Endodermal cell (in vitro differentiated cells): ENCODE measurements at regions not wholly inside any gene's neighbourhood (a gene's known extent, or its start where the extent isn't known, plus 50 kb on each side); places are given as distances from the start of the nearest gene placed in this dataset.

Experiments used
- DNase-seq: peaks from one replicate; pipeline ENCODE4 v3.0.0-alpha.2; 2017
- H3K27ac ChIP-seq: 2 replicates; pipeline ENCODE4 v1.5.1; 2013; ENCODE audit warnings: mild to moderate bottlenecking, low read depth, low read length, moderate library complexity
- H3K27me3 ChIP-seq: 2 replicates; pipeline ENCODE4 v1.6.1; 2013; ENCODE audit warnings: mild to moderate bottlenecking, low read length, moderate library complexity; ENCODE audit not compliant: insufficient read depth, control insufficient read depth, poor library complexity, severe bottlenecking
- H3K36me3 ChIP-seq: 2 replicates; pipeline ENCODE4 v1.7.0; 2013; ENCODE audit warnings: mild to moderate bottlenecking, low read length, moderate library complexity; ENCODE audit not compliant: control insufficient read depth, insufficient read depth
- H3K4me1 ChIP-seq: one replicate; pipeline ENCODE4 v1.7.0; 2013; ENCODE audit warnings: low read length; ENCODE audit not compliant: control insufficient read depth, insufficient read depth
- H3K4me3 ChIP-seq: 2 replicates; pipeline ENCODE4 v1.5.1; 2013; ENCODE audit warnings: mild to moderate bottlenecking, low read length, moderate library complexity
- H3K9ac ChIP-seq: 2 replicates; pipeline ENCODE4 v1.6.1; 2013; ENCODE audit warnings: mild to moderate bottlenecking, low read length, moderate library complexity; ENCODE audit not compliant: poor library complexity, severe bottlenecking; ENCODE audit errors: extremely low read depth
- H3K9me3 ChIP-seq: 2 replicates; pipeline ENCODE4 v1.6.1; 2013; ENCODE audit warnings: mild to moderate bottlenecking, low read length, moderate library complexity; ENCODE audit not compliant: control insufficient read depth
- H3K27ac Mint-ChIP-seq: 2 replicates; pipeline ENCODE4 v1.8.0; 2020; ENCODE audit warnings: mixed read lengths
- H3K27me3 Mint-ChIP-seq: 2 replicates; pipeline ENCODE4 v1.8.0; 2021; ENCODE audit warnings: mild to moderate bottlenecking, mixed read lengths; ENCODE audit not compliant: insufficient read depth
- H3K36me3 Mint-ChIP-seq: 2 replicates; pipeline ENCODE4 v1.8.0; 2020; ENCODE audit warnings: low read depth, mixed read lengths
- H3K4me1 Mint-ChIP-seq: 2 replicates; pipeline ENCODE4 v1.8.0; 2020; ENCODE audit warnings: mixed read lengths
- H3K4me3 Mint-ChIP-seq: 2 replicates; pipeline ENCODE4 v1.8.0; 2020; ENCODE audit warnings: mild to moderate bottlenecking, moderate library complexity, mixed read lengths
- H3K9me3 Mint-ChIP-seq: 2 replicates; pipeline ENCODE4 v1.8.0; 2020; ENCODE audit warnings: mild to moderate bottlenecking, mixed read lengths
- CTCF ChIP-seq: fragments of 200-600 bp; sonication (generic); conservative IDR thresholded peaks from 2 replicates; pipeline ENCODE4 v1.5.0; 2021; ENCODE audit warnings: antibody characterized with exemption, mild to moderate bottlenecking
- WGBS, 2 experiments: methylation state at CpG; one replicate each; pipeline versions ENCODE4 v1.1.5 to v1.1.7; 2013; ENCODE audit warnings: missing lambda C conversion rate in 2 of 2, mixed read lengths in 1 of 2; ENCODE audit not compliant: insufficient coverage in 1 of 2, insufficient read length in 1 of 2; 5-methylcytosine and 5-hydroxymethylcytosine counted together

DNA sequence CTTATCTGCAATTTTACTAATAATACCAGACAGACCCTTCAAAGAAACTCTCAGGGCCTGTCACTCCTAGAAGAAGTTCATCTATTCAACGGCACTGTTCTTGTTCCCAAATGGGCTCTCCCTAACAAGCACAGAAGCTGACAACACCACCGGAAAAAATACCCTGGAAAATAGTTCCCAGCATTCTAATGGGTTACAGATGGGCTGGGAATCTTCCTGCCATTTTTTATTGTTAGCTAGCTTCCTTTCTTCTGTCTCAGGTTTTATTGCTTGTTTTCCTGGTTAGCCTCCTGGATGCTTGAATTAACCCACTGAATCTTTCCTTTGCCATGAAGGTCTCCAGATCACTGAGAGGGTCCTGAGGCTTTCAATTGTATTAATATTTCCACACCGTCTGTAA, 689.8 kb upstream of the NRP1 start:
- H3K27ac Mint-ChIP-seq = no peak overlapping the region

GRCh38 chr10:34022195-34022594, 687.7 kb upstream of the NRP1 start:
- Histone ChIP-seq H3K27me3 (no peaks in the 10 kb centered on the region), H3K9ac (no peak overlapping the region), H3K4me1 (peaks cover 2% of the 10 kb centered on the region), H3K27ac (no peak overlapping the region), H3K36me3 (no peaks in the 10 kb centered on the region), H3K4me3 (no peak overlapping the region), H3K9me3 (peaks cover 13% of the 10 kb centered on the region)
- Mint-ChIP-seq H3K27me3 (peaks cover 4% of the 10 kb centered on the region), H3K9me3 (peaks cover 12% of the 10 kb centered on the region), H3K4me1 (peaks cover 8% of the 10 kb centered on the region), H3K27ac (no peak overlapping the region), H3K36me3 (peaks cover 2% of the 10 kb centered on the region), H3K4me3 (no peak overlapping the region)
- DNase-seq = no peak
- 79 to 80% methylated on average over 6 of the region's 6 CpGs for WGBS, 2 experiments
- no peak for TF ChIP-seq CTCF

More for the DNA sequence above, 689.8 kb upstream of the NRP1 start:
- Mint-ChIP-seq H3K27me3 (peaks cover 4% of the 10 kb centered on the region), H3K9me3 (peaks cover 12% of the 10 kb centered on the region), H3K4me3 (no peak overlapping the region), H3K4me1 (peaks cover 8% of the 10 kb centered on the region), H3K36me3 (peaks cover 2% of the 10 kb centered on the region)
- no peak overlapping the region for H3K9ac ChIP-seq
- H3K9me3 ChIP-seq = peaks cover 13% of the 10 kb centered on the region
- peaks cover 2% of the 10 kb centered on the region for H3K4me1 ChIP-seq
- DNase-seq = no peak
- H3K36me3 ChIP-seq = no peaks in the 10 kb centered on the region
- H3K27me3 ChIP-seq = no peaks in the 10 kb centered on the region
- no peak overlapping the region for H3K27ac ChIP-seq
- H3K4me3 ChIP-seq = no peak overlapping the region
- no peak for TF ChIP-seq CTCF
- 96 to 100% methylated on average over 2 to 3 of the region's 3 CpGs for WGBS, 2 experiments

GRCh38 chr10:34018784-34019183, 684.3 kb upstream of the NRP1 start:
- Mint-ChIP-seq H3K27ac (no peak overlapping the region), H3K27me3 (peaks cover 4% of the 10 kb centered on the region), H3K9me3 (no peaks in the 10 kb centered on the region), H3K4me3 (no peak overlapping the region), H3K36me3 (no peaks in the 10 kb centered on the region), H3K4me1 (peaks cover 7% of the 10 kb centered on the region)
- Histone ChIP-seq H3K36me3 (no peaks in the 10 kb centered on the region), H3K9me3 (no peaks in the 10 kb centered on the region), H3K27ac (no peak overlapping the region), H3K4me3 (no peak overlapping the region), H3K9ac (no peak overlapping the region), H3K27me3 (no peaks in the 10 kb centered on the region), H3K4me1 (no peaks in the 10 kb centered on the region)
- WGBS, 2 experiments = 100% methylated on average over 1 of the region's 1 CpG; no CpG with 5 or more reads in 1 of the 2 experiments
- TF ChIP-seq CTCF = no peak
- no peak for DNase-seq
